Vagina (tissue), 2 donors: ENCODE measurements at regions not wholly inside any gene's neighbourhood (a gene's known extent, or its start where the extent isn't known, plus 50 kb on each side); places are given as distances from the start of the nearest gene placed in this dataset.
A peak's percentile ranks its signal among the peaks of the same experiment; 100 is the strongest.

Experiments used
- DNase-seq, 2 donors: peaks; one replicate each; pipeline ENCODE4 v3.0.0-alpha.2; 2017; ENCODE audit errors: extremely low spot score in 2 of 2
- H3K27ac ChIP-seq: fragments of 200-600 bp; sonication (generic); one replicate; pipeline ENCODE4 v1.5.1; 2019
- H3K27me3 ChIP-seq: fragments of 200-600 bp; sonication (generic); one replicate; pipeline ENCODE4 v1.5.1; 2019
- H3K36me3 ChIP-seq, 2 donors: fragments of 200-600 bp; sonication (generic); one replicate each; pipeline ENCODE4 v1.5.1; 2017 to 2019
- H3K4me1 ChIP-seq: fragments of 200-600 bp; sonication (generic); one replicate; pipeline ENCODE4 v1.5.1; 2019
- H3K4me3 ChIP-seq, 2 donors: fragments of 200-600 bp; sonication (generic); 1 replicate in 1 of 2; 2 replicates in 1 of 2; pipeline ENCODE4 v1.5.1; 2016 to 2019
- H3K9me3 ChIP-seq: fragments of 200-600 bp; sonication (generic); one replicate; pipeline ENCODE4 v1.5.1; 2019
- CTCF ChIP-seq, 3 experiments: fragments of 450-650 bp in 2 of 3; fragments of 200-600 bp in 1 of 3; sonication (generic) in 1 of 3; IDR thresholded peaks; one replicate each; pipeline ENCODE4 v1.5.1; 2017 to 2019; ENCODE audit warnings: antibody characterized with exemption in 3 of 3, mild to moderate bottlenecking in 2 of 3, moderate library complexity in 2 of 3
- POLR2A ChIP-seq, 2 donors: fragments of 450-650 bp; IDR thresholded peaks; one replicate each; pipeline ENCODE4 v1.6.1; 2017; ENCODE audit warnings: antibody characterized with exemption in 2 of 2, mild to moderate bottlenecking in 2 of 2, moderate library complexity in 2 of 2
- POLR2AphosphoS5 ChIP-seq, 2 donors: sonication (generic); formaldehyde crosslinking; IDR thresholded peaks; one replicate each; pipeline ENCODE4 v1.9.0; 2017; ENCODE audit warnings: antibody characterized with exemption in 2 of 2, mild to moderate bottlenecking in 2 of 2, low read depth in 1 of 2; ENCODE audit not compliant: insufficient read depth in 1 of 2
- intact Hi-C: fragments of 100-400 bp; cut with DNase I; formaldehyde crosslinking; loops from one replicate; pipeline ENCODE4 v1.15.1; 2023

GRCh38 chr10:108465871-108466641, 1301.5 kb upstream of the SORCS1 start:
- Histone ChIP-seq H3K36me3 (no peaks in the 10 kb centered on the region), H3K9me3 (no peaks in the 10 kb centered on the region), H3K4me1 (no peaks in the 10 kb centered on the region), H3K27ac (no peak overlapping the region), H3K27me3 (no peaks in the 10 kb centered on the region), H3K4me3 (peak overlapping the region; percentile 48 to 56)
- no peak for TF ChIP-seq POLR2AphosphoS5 (IDR thresholded peaks at IDR 0.05; ENCODE audit: insufficient read depth in 1 of 2, low read depth in 1 of 2)
- no peak for TF ChIP-seq POLR2A (IDR thresholded peaks at IDR 0.05)
- no peak for TF ChIP-seq CTCF (IDR thresholded peaks at IDR 0.05)
- DNase-seq, result no peak
- intact Hi-C loops, result no loop called here

GRCh38 chr10:108462005-108462404, 1297.5 kb upstream of the SORCS1 start:
- TF ChIP-seq POLR2AphosphoS5 (IDR thresholded peaks at IDR 0.05; ENCODE audit: insufficient read depth in 1 of 2, low read depth in 1 of 2) (no peak), POLR2A (IDR thresholded peaks at IDR 0.05) (no peak), CTCF (IDR thresholded peaks at IDR 0.05) (no peak)
- intact Hi-C loops, result no loop called here
- Histone ChIP-seq H3K27ac (no peak overlapping the region), H3K36me3 (no peaks in the 10 kb centered on the region), H3K9me3 (no peaks in the 10 kb centered on the region), H3K4me1 (no peaks in the 10 kb centered on the region), H3K27me3 (no peaks in the 10 kb centered on the region), H3K4me3 (no peak overlapping the region)
- no peak for DNase-seq

GRCh38 chr10:108454793-108455192, 1290.3 kb upstream of the SORCS1 start:
- Histone ChIP-seq H3K4me3 (no peak overlapping the region), H3K27me3 (no peaks in the 10 kb centered on the region), H3K9me3 (no peaks in the 10 kb centered on the region), H3K4me1 (no peaks in the 10 kb centered on the region), H3K27ac (no peak overlapping the region), H3K36me3 (no peaks in the 10 kb centered on the region)
- intact Hi-C loops, result no loop called here
- DNase-seq, result no peak
- TF ChIP-seq POLR2A (IDR thresholded peaks at IDR 0.05), result no peak
- no peak for TF ChIP-seq POLR2AphosphoS5 (IDR thresholded peaks at IDR 0.05; ENCODE audit: insufficient read depth in 1 of 2, low read depth in 1 of 2)
- no peak for TF ChIP-seq CTCF (IDR thresholded peaks at IDR 0.05)

GRCh38 chr10:108454224-108454623, 1289.7 kb upstream of the SORCS1 start:
- intact Hi-C loops, result no loop called here
- Histone ChIP-seq H3K4me3 (no peak overlapping the region), H3K27ac (no peak overlapping the region), H3K36me3 (no peaks in the 10 kb centered on the region), H3K4me1 (no peaks in the 10 kb centered on the region), H3K9me3 (no peaks in the 10 kb centered on the region), H3K27me3 (no peaks in the 10 kb centered on the region)
- TF ChIP-seq CTCF (IDR thresholded peaks at IDR 0.05), result no peak
- no peak for TF ChIP-seq POLR2A (IDR thresholded peaks at IDR 0.05)
- TF ChIP-seq POLR2AphosphoS5 (IDR thresholded peaks at IDR 0.05; ENCODE audit: insufficient read depth in 1 of 2, low read depth in 1 of 2), result no peak
- DNase-seq, result no peak

- TF ChIP-seq CTCF (IDR thresholded peaks at IDR 0.05), result no peak
- TF ChIP-seq POLR2AphosphoS5 (IDR thresholded peaks at IDR 0.05; ENCODE audit: insufficient read depth in 1 of 2, low read depth in 1 of 2), result no peak
- no peak for TF ChIP-seq POLR2A (IDR thresholded peaks at IDR 0.05)
- intact Hi-C loops, result no loop called here
- DNase-seq, result no peak
Measured at GRCh38 chr10:108453166-108453565, 1288.7 kb upstream of the SORCS1 start.

More at GRCh38 chr10:108453166-108453565, 1288.7 kb upstream of the SORCS1 start:
- Histone ChIP-seq H3K36me3 (no peaks in the 10 kb centered on the region), H3K4me3 (no peak overlapping the region), H3K9me3 (no peaks in the 10 kb centered on the region), H3K4me1 (no peaks in the 10 kb centered on the region), H3K27me3 (no peaks in the 10 kb centered on the region), H3K27ac (no peak overlapping the region)
